ENCODE measurements at regions not wholly inside any gene's neighbourhood (a gene's known extent, or its start where the extent isn't known, plus 50 kb on each side); places are given as distances from the start of the nearest gene placed in this dataset.

DNA sequence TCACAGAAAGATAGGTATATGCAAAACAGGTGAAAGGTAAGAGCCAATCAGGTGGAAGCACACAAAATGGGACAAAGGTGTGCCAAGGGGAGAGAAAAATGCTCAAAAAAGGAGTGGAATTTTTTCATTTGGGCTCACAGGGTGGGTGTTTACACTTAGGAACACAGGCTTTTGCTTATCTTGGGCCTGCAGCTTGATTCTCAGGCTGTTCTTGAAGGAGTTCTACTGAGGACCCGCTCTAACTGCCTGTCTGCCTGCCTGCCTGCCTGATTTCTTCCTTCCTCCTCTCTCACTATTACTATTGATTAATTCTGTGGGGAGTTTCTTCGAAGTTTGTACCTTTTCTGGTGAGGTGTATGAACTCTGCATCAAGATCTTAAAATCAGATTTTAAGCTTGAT is 120.3 kb upstream of the CTSO start:
- TF ChIP-seq EZH2 (IDR thresholded peaks at IDR 0.05) (no peak), POLR2AphosphoS5 (IDR thresholded peaks at IDR 0.05; ENCODE audit: borderline replicate concordance, low read depth, low read length) (no peak)
